Panc1 (cell line): ENCODE measurements at regions not wholly inside any gene's neighbourhood (a gene's known extent, or its start where the extent isn't known, plus 50 kb on each side); places are given as distances from the start of the nearest gene placed in this dataset.

Experiments
- ATAC-seq: fragments of 200-7000 bp; cut with Tn5 transposase; 2 replicates; pipeline ENCODE4 v1.9.1; 2020; ENCODE audit warnings: mild to moderate bottlenecking, moderate library complexity
- BruUV-seq: library from RNA; stranded (reverse); fragments of 400-500 nt; replicated peaks from 2 replicates; lab custom pipeline; 2021; lab: Mats Ljungman, UMichigan
- CTCF ChIA-PET: fragments of 300-600 bp; sonication (Branson Sonifier 250); formaldehyde crosslinking; loops from one replicate; lab custom pipeline; 2022; ENCODE audit warnings: antibody characterized with exemption; lab: Charles Lee
- POLR2A ChIA-PET: fragments of 300-600 bp; sonication (Branson Sonifier 250); formaldehyde crosslinking; loops from one replicate; lab custom pipeline; 2022; ENCODE audit warnings: antibody characterized with exemption; lab: Charles Lee
- DNase-seq: peaks from one replicate; pipeline ENCODE4 v3.0.0-alpha.2; 2010; ENCODE audit warnings: low read depth, low spot score
- H3K27ac ChIP-seq: 2 replicates; pipeline ENCODE4 v1.5.1; 2011; ENCODE audit warnings: mild to moderate bottlenecking, low read length, inconsistent platforms
- H3K27me3 ChIP-seq: fragments of 200-500 bp; sonication (Bioruptor generic); 2 replicates; pipeline ENCODE4 v1.6.0; 2014; ENCODE audit warnings: low read length, inconsistent platforms; ENCODE audit not compliant: control insufficient read depth, insufficient read depth
- H3K36me3 ChIP-seq: fragments of 200-500 bp; sonication (Bioruptor generic); 2 replicates; pipeline ENCODE4 v1.5.1; 2014; ENCODE audit warnings: inconsistent platforms, mild to moderate bottlenecking, low read length, moderate library complexity; ENCODE audit not compliant: control insufficient read depth, insufficient read depth
- H3K4me1 ChIP-seq: 2 replicates; pipeline ENCODE4 v1.5.1; 2011; ENCODE audit warnings: inconsistent platforms, mild to moderate bottlenecking, low read length, moderate library complexity; ENCODE audit not compliant: control insufficient read depth, insufficient read depth
- H3K4me3 ChIP-seq, 2 experiments: 2 replicates each; pipeline ENCODE4 v1.5.1; 2011 to 2012; ENCODE audit warnings: low read depth in 2 of 2, low read length in 2 of 2, mild to moderate bottlenecking in 2 of 2, inconsistent platforms in 1 of 2, moderate library complexity in 1 of 2
- H3K9me3 ChIP-seq: fragments of 200-500 bp; sonication (Bioruptor generic); 2 replicates; pipeline ENCODE4 v1.5.1; 2014; ENCODE audit warnings: low read depth, mild to moderate bottlenecking, inconsistent platforms, low read length, moderate library complexity; ENCODE audit not compliant: control insufficient read depth, insufficient read depth
- CTCF ChIP-seq: fragments of 450-650 bp; IDR thresholded peaks from 2 replicates; pipeline ENCODE4 v1.5.1; 2017; ENCODE audit warnings: mild to moderate bottlenecking
- POLR2AphosphoS5 ChIP-seq: IDR thresholded peaks from 2 replicates; pipeline ENCODE4 v1.6.1; 2012; ENCODE audit warnings: mild to moderate bottlenecking, low read depth, low read length, moderate library complexity
- REST ChIP-seq, 2 experiments: IDR thresholded peaks; 2 replicates each; pipeline ENCODE4 v1.6.1; 2011 to 2012; ENCODE audit warnings: low read depth in 2 of 2, control low read depth in 1 of 2, low read length in 1 of 2, mild to moderate bottlenecking in 1 of 2, moderate library complexity in 1 of 2; ENCODE audit not compliant: insufficient read depth in 1 of 2
- SIN3A ChIP-seq: IDR thresholded peaks from 2 replicates; pipeline ENCODE4 v1.6.1; 2012; ENCODE audit warnings: low read depth, mild to moderate bottlenecking, low read length, moderate library complexity, borderline replicate concordance; ENCODE audit not compliant: insufficient read depth
- TCF7L2 ChIP-seq: IDR thresholded peaks from 2 replicates; pipeline ENCODE4 v1.6.1; 2011; ENCODE audit warnings: mild to moderate bottlenecking, low read depth, low read length, inconsistent platforms
- in situ Hi-C: cut with HindIII; loops from 2 replicates; pipeline ENCODE4 v1.10.0; 2016; ENCODE audit warnings: low sequenced_read_pairs, low pct_unique_long_range_greater_than_20kb
- intact Hi-C: fragments of 100-400 bp; cut with micrococcal nuclease; formaldehyde crosslinking; loops from one replicate; pipeline ENCODE4 v1.10.0; 2022; ENCODE audit not compliant: unreplicated experiment

GRCh38 chr13:78147905-78148304, 229.3 kb upstream of the EDNRB start:
- intact Hi-C loops: no loop called here
- H3K4me3 ChIP-seq: no peak overlapping the region
- no TSS peak for BruUV-seq
- no peaks in the 10 kb centered on the region for H3K4me1 ChIP-seq
- H3K27ac ChIP-seq: no peak overlapping the region
- no peak for DNase-seq
- ATAC-seq: no peak
- CTCF ChIA-PET: no interaction called here
- no peaks in the 10 kb centered on the region for H3K36me3 ChIP-seq
- no peaks in the 10 kb centered on the region for H3K27me3 ChIP-seq
- TF ChIP-seq CTCF (no peak), SIN3A (no peak), POLR2AphosphoS5 (no peak), TCF7L2 (no peak), REST (IDR thresholded peaks at IDR 0.05; ENCODE audit: insufficient read depth in 1 of 2, low read depth in 2 of 2, low read length in 1 of 2) (no peak)
- in situ Hi-C loops: no loop called here
- POLR2A ChIA-PET: no interaction called here
- H3K9me3 ChIP-seq: no peaks in the 10 kb centered on the region

GRCh38 chr13:78145276-78145675, 226.6 kb upstream of the EDNRB start:
- H3K4me1 ChIP-seq: no peaks in the 10 kb centered on the region
- BruUV-seq: no TSS peak
- in situ Hi-C loops: no loop called here
- ATAC-seq (no peak), DNase-seq (no peak)
- ChIA-PET POLR2A (no interaction called here), CTCF (no interaction called here)
- no peak overlapping the region for H3K27ac ChIP-seq
- intact Hi-C loops: no loop called here
- no peak overlapping the region for H3K4me3 ChIP-seq
- TF ChIP-seq SIN3A (no peak), POLR2AphosphoS5 (no peak), TCF7L2 (no peak), CTCF (no peak), REST (IDR thresholded peaks at IDR 0.05; ENCODE audit: insufficient read depth in 1 of 2, low read depth in 2 of 2, low read length in 1 of 2) (no peak)
- H3K9me3 ChIP-seq: no peaks in the 10 kb centered on the region
- H3K27me3 ChIP-seq: no peaks in the 10 kb centered on the region
- no peaks in the 10 kb centered on the region for H3K36me3 ChIP-seq
